Trophoblast cell (in vitro differentiated cells and primary cell): ENCODE measurements at regions not wholly inside any gene's neighbourhood (a gene's known extent, or its start where the extent isn't known, plus 50 kb on each side); places are given as distances from the start of the nearest gene placed in this dataset.

Experiments used
- DNase-seq, 2 donors: peaks; one replicate each; pipeline ENCODE4 v3.0.0-alpha.2; 2016
- H2AFZ ChIP-seq: 2 replicates; pipeline ENCODE4 v1.6.1; 2013; ENCODE audit warnings: low read length, moderate library complexity, mild to moderate bottlenecking; ENCODE audit not compliant: insufficient read depth, poor library complexity
- H2AK5ac ChIP-seq: 2 replicates; pipeline ENCODE4 v1.6.1; 2013; ENCODE audit warnings: mild to moderate bottlenecking, low read length
- H2BK120ac ChIP-seq: 2 replicates; pipeline ENCODE4 v1.6.1; 2013; ENCODE audit warnings: low read length, mild to moderate bottlenecking, moderate library complexity; ENCODE audit not compliant: insufficient read depth, poor library complexity
- H2BK12ac ChIP-seq: 2 replicates; pipeline ENCODE4 v1.6.1; 2013; ENCODE audit warnings: mild to moderate bottlenecking, low read length, moderate library complexity
- H2BK5ac ChIP-seq: 2 replicates; pipeline ENCODE4 v1.6.1; 2013; ENCODE audit warnings: low read length, low read depth, moderate library complexity, mild to moderate bottlenecking; ENCODE audit not compliant: poor library complexity
- H3K14ac ChIP-seq: 2 replicates; pipeline ENCODE4 v1.6.1; 2013; ENCODE audit warnings: mild to moderate bottlenecking, low read length
- H3K18ac ChIP-seq: 2 replicates; pipeline ENCODE4 v1.6.1; 2013; ENCODE audit warnings: mild to moderate bottlenecking, low read length
- H3K23ac ChIP-seq: 2 replicates; pipeline ENCODE4 v1.6.1; 2013; ENCODE audit warnings: low read length
- H3K27ac ChIP-seq: 2 replicates; pipeline ENCODE4 v1.5.1; 2013; ENCODE audit warnings: low read depth, mild to moderate bottlenecking, inconsistent platforms, low read length, moderate library complexity
- H3K27me3 ChIP-seq: 2 replicates; pipeline ENCODE4 v1.6.1; 2013; ENCODE audit warnings: inconsistent platforms, mild to moderate bottlenecking, low read length, moderate library complexity; ENCODE audit not compliant: insufficient read depth
- H3K36me3 ChIP-seq, 2 experiments: 1 replicate in 1 of 2; 2 replicates in 1 of 2; pipeline ENCODE4 v1.6.1; 2013; ENCODE audit warnings: low read length in 2 of 2, mild to moderate bottlenecking in 2 of 2, moderate library complexity in 1 of 2; ENCODE audit not compliant: insufficient read depth in 2 of 2, control insufficient read depth in 1 of 2
- H3K4ac ChIP-seq: 2 replicates; pipeline ENCODE4 v1.6.1; 2013; ENCODE audit warnings: low read depth, mild to moderate bottlenecking, low read length, moderate library complexity
- H3K4me1 ChIP-seq, 2 experiments: 1 replicate in 1 of 2; 2 replicates in 1 of 2; pipeline ENCODE4 v1.6.1; 2013; ENCODE audit warnings: low read length in 2 of 2, mild to moderate bottlenecking in 2 of 2, moderate library complexity in 1 of 2; ENCODE audit not compliant: insufficient read depth in 2 of 2, control insufficient read depth in 1 of 2
- H3K4me2 ChIP-seq: 2 replicates; pipeline ENCODE4 v1.6.1; 2013; ENCODE audit warnings: inconsistent platforms, mild to moderate bottlenecking, low read length, moderate library complexity
- H3K4me3 ChIP-seq: 2 replicates; pipeline ENCODE4 v1.5.1; 2013; ENCODE audit warnings: mild to moderate bottlenecking, low read depth, low read length, inconsistent platforms
- H3K79me1 ChIP-seq: one replicate; pipeline ENCODE4 v1.6.1; 2013; ENCODE audit warnings: low read length
- H3K79me2 ChIP-seq: 2 replicates; pipeline ENCODE4 v1.6.1; 2013; ENCODE audit warnings: low read length, mild to moderate bottlenecking; ENCODE audit not compliant: control insufficient read depth, insufficient read depth, poor library complexity
- H3K9ac ChIP-seq: 2 replicates; pipeline ENCODE4 v1.6.1; 2013; ENCODE audit warnings: mild to moderate bottlenecking, low read length
- H3K9me3 ChIP-seq: 2 replicates; pipeline ENCODE4 v1.6.1; 2013; ENCODE audit warnings: low read depth, mild to moderate bottlenecking, control low read depth, inconsistent platforms, low read length; ENCODE audit not compliant: insufficient read depth
- H4K12ac ChIP-seq: 2 replicates; pipeline ENCODE4 v1.6.1; 2013; ENCODE audit warnings: low read depth, mild to moderate bottlenecking, low read length, moderate library complexity
- H4K8ac ChIP-seq: 2 replicates; pipeline ENCODE4 v1.6.1; 2013; ENCODE audit warnings: low read depth, mild to moderate bottlenecking, low read length, moderate library complexity
- H4K91ac ChIP-seq: one replicate; pipeline ENCODE4 v1.6.1; 2013; ENCODE audit warnings: low read depth, mild to moderate bottlenecking, low read length, moderate library complexity
- WGBS: extraction: QIAGEN DNeasy Blood & Tissue Kit; methylation state at CpG from one replicate; pipeline ENCODE4 v1.1.7; 2013; ENCODE audit warnings: missing lambda C conversion rate; ENCODE audit not compliant: insufficient read length, insufficient coverage; ENCODE audit errors: extremely low coverage; 5-methylcytosine and 5-hydroxymethylcytosine counted together

DNA sequence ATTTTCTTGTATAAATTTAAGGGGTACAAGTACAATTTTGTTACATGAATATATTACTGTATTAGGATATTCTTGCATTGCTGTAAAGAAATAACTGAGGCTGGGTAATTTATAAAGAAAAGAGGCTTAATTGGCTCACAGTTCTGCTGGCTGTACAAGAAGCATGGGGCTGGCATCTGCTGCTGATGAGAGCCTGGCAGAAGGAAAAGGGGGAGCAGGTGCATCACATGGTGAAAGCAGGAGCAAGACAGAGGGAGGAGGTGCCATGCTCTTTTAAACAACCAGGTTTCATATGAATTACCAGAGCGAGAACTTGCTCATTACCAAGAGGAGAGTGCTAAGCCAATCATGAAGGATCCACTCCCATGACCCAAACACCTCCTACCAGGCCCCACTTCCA is 399.5 kb upstream of the RAB6C start:
- Histone ChIP-seq H3K27ac (no peak overlapping the region), H3K36me3 (no peaks in the 10 kb centered on the region), H2BK120ac (no peak overlapping the region), H4K8ac (no peak overlapping the region), H3K14ac (no peak overlapping the region), H3K4me3 (no peak overlapping the region), H4K12ac (no peak overlapping the region), H3K4me2 (no peak overlapping the region), H3K9ac (no peak overlapping the region), H3K79me1 (no peaks in the 10 kb centered on the region), H3K9me3 (peaks cover 5% of the 10 kb centered on the region), H2BK12ac (no peak overlapping the region), H2BK5ac (no peak overlapping the region), H2AK5ac (no peak overlapping the region), H3K4me1 (no peaks in the 10 kb centered on the region), H4K91ac (no peak overlapping the region), H3K23ac (no peak overlapping the region), H3K79me2 (no peaks in the 10 kb centered on the region), H3K27me3 (no peaks in the 10 kb centered on the region), H3K4ac (no peak overlapping the region), H2AFZ (no peak overlapping the region), H3K18ac (no peak overlapping the region)
- no peak for DNase-seq
- WGBS = no CpG with 5 or more reads among the region's 1 CpG

DNA sequence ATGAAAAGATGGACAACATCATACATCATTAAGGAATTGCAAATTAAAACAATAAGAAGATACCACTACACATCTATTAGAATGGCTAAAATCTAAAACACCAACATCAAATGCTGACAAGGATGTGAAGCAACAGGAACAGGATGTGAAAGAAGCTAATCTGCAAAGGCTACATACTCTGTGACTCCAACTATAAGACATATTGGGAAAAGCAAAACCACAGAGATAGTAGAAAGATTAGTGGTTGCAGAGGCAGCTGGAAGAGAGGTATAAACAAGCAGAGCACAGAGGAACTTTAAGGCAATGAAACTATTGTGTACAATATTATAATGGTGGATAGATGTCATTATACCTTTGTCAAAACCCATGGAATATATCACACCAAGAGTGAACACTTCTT is 393.7 kb upstream of the RAB6C start:
- Histone ChIP-seq H3K27me3 (no peaks in the 10 kb centered on the region), H3K9ac (no peak overlapping the region), H4K91ac (no peak overlapping the region), H3K4me3 (no peak overlapping the region), H3K4me1 (no peaks in the 10 kb centered on the region), H3K79me1 (no peaks in the 10 kb centered on the region), H3K23ac (no peak overlapping the region), H3K79me2 (no peaks in the 10 kb centered on the region), H3K36me3 (no peaks in the 10 kb centered on the region), H3K4ac (no peak overlapping the region), H3K27ac (no peak overlapping the region), H3K14ac (no peak overlapping the region), H3K9me3 (peaks cover 8% of the 10 kb centered on the region), H2BK5ac (no peak overlapping the region), H3K18ac (no peak overlapping the region), H3K4me2 (no peak overlapping the region), H2BK12ac (no peak overlapping the region), H4K12ac (no peak overlapping the region), H2AFZ (no peak overlapping the region), H2AK5ac (no peak overlapping the region), H4K8ac (no peak overlapping the region), H2BK120ac (no peak overlapping the region)
- DNase-seq = no peak

DNA sequence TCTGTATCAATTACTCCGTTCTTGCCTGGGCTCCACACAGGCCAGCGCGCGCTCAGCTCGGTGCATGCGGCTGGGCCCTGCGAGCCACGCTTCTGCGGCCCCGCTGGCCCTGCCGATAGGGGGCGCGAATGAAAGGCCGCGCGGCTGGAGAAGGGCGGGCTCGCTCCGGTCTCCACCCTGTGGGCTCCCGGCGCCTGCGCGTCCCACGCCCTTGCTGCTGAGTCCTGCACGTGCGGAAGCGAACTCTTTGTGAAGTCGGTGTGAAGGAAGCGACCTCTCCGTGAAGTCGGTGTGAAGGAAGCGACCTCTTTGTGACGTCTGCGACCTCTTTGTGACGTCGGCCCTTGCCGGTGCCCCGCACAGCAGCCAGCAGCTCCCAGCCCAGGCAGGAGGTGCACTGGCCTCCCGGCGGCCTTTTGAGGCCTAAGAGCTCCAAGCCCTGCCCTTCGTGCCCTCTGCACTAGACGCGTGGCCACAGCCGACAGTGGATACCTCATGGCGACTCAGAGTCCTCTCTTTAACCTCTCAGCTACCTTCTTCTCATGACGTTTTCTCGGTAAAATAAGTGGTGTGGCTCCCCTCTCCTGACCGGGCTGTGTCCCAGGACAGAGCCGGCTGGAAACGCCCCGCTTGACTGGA is 391.9 kb upstream of the RAB6C start:
- Histone ChIP-seq H2AK5ac (no peak overlapping the region), H2BK5ac (no peak overlapping the region), H3K27me3 (no peaks in the 10 kb centered on the region), H2AFZ (no peak overlapping the region), H4K12ac (no peak overlapping the region), H3K9me3 (peaks cover 5% of the 10 kb centered on the region), H3K23ac (no peak overlapping the region), H3K4me2 (no peak overlapping the region), H3K14ac (no peak overlapping the region), H3K4me1 (no peaks in the 10 kb centered on the region), H3K27ac (no peak overlapping the region), H3K4ac (no peak overlapping the region), H3K4me3 (no peak overlapping the region), H2BK12ac (no peak overlapping the region), H3K79me2 (no peaks in the 10 kb centered on the region), H3K18ac (no peak overlapping the region), H2BK120ac (no peak overlapping the region), H4K8ac (no peak overlapping the region), H3K9ac (no peak overlapping the region), H4K91ac (no peak overlapping the region), H3K36me3 (no peaks in the 10 kb centered on the region), H3K79me1 (no peaks in the 10 kb centered on the region)
- WGBS = no CpG with 5 or more reads among the region's 51 CpGs
- DNase-seq = peak; percentile 2 to 11

DNA sequence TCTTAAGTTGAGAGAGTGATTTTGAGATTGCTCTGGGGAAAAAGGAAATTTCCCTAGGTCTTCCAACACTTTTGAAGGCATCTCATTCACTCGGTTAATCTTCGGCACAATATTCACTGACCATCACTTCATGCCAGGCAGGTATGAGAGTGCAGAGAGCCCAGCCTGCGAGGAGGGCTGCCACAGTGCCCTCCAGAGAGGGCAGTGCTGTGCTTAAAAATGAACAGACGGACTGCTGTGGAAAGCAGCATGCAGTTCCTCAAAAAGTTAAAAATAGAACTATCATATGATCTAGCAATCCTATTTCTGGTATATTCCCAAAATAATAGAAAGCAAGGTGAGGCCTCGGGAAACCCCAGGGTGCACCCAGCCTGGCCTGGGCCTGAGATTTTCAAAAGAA is 374.9 kb upstream of the RAB6C start:
- Histone ChIP-seq H3K79me2 (no peaks in the 10 kb centered on the region), H4K91ac (no peak overlapping the region), H3K27ac (no peak overlapping the region), H3K4me2 (no peak overlapping the region), H3K9me3 (no peaks in the 10 kb centered on the region), H4K12ac (no peak overlapping the region), H3K9ac (no peak overlapping the region), H2BK12ac (no peak overlapping the region), H3K14ac (no peak overlapping the region), H2AK5ac (no peak overlapping the region), H2BK120ac (no peak overlapping the region), H4K8ac (no peak overlapping the region), H3K4me1 (no peaks in the 10 kb centered on the region), H2BK5ac (no peak overlapping the region), H3K27me3 (no peaks in the 10 kb centered on the region), H3K23ac (no peak overlapping the region), H3K4ac (no peak overlapping the region), H3K18ac (no peak overlapping the region), H3K4me3 (no peak overlapping the region), H3K36me3 (no peaks in the 10 kb centered on the region), H3K79me1 (no peaks in the 10 kb centered on the region), H2AFZ (no peak overlapping the region)
- WGBS = no CpG with 5 or more reads among the region's 5 CpGs
- DNase-seq = no peak
